ENCODE measurements at regions not wholly inside any gene's neighbourhood (a gene's known extent, or its start where the extent isn't known, plus 50 kb on each side); places are given as distances from the start of the nearest gene placed in this dataset.

DNA sequence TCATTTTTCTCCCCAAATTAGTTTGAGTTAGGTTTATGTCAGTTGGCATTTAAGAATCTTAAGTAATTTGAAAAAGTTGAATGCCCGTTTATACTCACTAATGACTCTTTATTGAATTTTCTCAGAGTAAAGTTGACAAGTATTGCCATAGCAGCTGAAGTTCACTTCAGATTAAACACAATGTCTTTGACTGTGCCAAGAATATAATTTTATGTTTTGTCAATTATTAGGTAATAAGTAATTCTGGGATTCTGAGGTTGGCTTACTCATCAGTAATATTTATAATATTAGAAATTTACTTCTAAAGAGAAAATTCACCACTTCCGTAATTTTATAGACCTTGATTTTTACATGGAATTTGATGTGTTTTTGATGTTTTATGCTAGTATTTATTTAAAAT is 369.3 kb upstream of the TMPRSS15 start:
- TF ChIP-seq, protein P1, sequence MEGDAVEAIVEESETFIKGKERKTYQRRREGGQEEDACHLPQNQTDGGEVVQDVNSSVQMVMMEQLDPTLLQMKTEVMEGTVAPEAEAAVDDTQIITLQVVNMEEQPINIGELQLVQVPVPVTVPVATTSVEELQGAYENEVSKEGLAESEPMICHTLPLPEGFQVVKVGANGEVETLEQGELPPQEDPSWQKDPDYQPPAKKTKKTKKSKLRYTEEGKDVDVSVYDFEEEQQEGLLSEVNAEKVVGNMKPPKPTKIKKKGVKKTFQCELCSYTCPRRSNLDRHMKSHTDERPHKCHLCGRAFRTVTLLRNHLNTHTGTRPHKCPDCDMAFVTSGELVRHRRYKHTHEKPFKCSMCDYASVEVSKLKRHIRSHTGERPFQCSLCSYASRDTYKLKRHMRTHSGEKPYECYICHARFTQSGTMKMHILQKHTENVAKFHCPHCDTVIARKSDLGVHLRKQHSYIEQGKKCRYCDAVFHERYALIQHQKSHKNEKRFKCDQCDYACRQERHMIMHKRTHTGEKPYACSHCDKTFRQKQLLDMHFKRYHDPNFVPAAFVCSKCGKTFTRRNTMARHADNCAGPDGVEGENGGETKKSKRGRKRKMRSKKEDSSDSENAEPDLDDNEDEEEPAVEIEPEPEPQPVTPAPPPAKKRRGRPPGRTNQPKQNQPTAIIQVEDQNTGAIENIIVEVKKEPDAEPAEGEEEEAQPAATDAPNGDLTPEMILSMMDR (conservative IDR thresholded peaks at IDR 0.05; ENCODE audit: low read depth, low read length) = no peak
- peak; percentile 39 for DNase-seq (ENCODE audit: low read depth)

DNA sequence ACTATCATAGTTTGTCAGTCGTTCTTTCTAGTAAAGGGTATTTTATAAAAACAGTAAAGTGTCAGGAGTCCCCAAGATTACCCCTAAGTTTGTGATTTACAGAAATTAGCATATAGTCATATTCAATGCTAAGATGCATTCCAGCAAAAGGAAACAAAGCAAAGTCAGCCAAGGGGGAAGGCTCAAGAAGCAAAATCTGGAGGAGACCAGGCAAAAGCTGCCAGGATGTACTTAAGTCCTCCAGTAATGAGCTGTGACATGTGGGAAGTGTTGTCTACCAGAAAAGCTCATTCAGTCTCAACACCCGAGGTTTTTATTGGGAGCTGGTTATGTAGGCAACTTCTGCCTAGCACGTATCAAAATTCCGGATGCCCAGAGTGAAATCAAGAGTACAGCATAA is 373.4 kb upstream of the TMPRSS15 start:
- TF ChIP-seq, protein P1 (conservative IDR thresholded peaks at IDR 0.05; ENCODE audit: low read depth, low read length) = no peak
- DNase-seq (ENCODE audit: low read depth) = peak; percentile 22

More for the DNA sequence above, 369.3 kb upstream of the TMPRSS15 start:
- no peak overlapping the region for H3K4me3 ChIP-seq (ENCODE audit: low read length)

DNA sequence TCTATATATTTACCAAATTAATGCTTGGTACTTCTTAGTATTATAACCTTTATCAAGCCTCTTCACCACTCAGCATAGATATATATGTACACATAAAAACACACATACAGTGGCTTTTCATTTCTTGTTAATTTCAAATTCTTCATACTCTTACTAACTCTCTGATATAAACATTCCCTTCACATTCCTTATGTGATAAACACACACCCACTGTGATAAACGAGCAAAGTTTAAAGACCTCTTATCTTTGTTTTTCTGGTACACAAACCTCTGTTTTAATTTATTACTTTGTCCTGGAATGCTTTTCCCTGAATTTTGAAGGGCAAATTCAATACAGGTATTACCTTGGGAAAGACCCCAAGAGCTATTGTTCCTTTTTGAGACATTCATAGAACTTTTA is 379.1 kb upstream of the TMPRSS15 start:
- no peak overlapping the region for H3K4me3 ChIP-seq (ENCODE audit: low read length)
- TF ChIP-seq, protein P1 (conservative IDR thresholded peaks at IDR 0.05; ENCODE audit: low read depth, low read length) = no peak
- no peak for DNase-seq (ENCODE audit: low read depth)

More for the DNA sequence above, 373.4 kb upstream of the TMPRSS15 start:
- no peak overlapping the region for H3K4me3 ChIP-seq (ENCODE audit: low read length)

DNA sequence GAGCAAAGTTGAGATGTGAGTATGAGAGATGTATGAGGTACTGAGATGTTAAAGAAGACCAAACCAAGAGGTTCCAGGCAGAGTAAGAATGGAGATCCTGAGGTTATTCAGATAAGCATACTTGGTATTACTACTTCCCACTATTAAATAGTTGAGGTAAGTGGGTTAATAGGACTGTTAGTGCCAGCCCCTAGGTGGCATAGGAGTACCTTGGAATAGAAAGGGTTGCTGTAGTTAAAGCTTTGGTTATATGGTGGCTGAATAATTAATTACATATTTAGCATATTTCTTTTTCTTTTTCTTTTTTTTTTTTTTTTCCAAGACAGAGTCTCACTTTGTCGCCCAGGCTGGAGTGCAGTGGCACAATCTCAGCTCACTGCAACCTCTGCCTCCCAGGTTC is 397.9 kb upstream of the TMPRSS15 start:
- TF ChIP-seq, protein P1 (conservative IDR thresholded peaks at IDR 0.05; ENCODE audit: low read depth, low read length) = peak; percentile 68
- no peak overlapping the region for H3K4me3 ChIP-seq (ENCODE audit: low read length)
- DNase-seq (ENCODE audit: low read depth) = peak; percentile 24

DNA sequence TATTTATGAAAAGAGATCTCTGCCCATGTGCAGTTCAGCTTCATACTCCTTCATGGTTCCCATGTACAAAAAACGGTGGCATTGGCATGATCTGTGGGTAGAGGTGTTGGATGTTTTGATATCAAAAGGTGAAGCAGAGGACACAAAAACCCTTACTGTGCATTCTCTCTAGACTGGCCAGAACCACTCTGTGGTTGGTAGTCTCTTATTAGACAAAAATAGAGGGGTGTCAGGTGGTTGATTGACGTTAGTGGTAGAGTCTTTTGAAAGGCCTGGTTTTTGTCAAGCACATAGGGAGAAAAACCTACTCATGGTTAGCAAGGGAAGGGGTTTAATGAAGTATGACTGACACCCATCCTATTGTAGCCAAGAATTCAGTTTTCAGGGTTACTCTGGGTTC is 400.0 kb upstream of the TMPRSS15 start:
- TF ChIP-seq, protein P1 (conservative IDR thresholded peaks at IDR 0.05; ENCODE audit: low read depth, low read length) = no peak
- H3K4me3 ChIP-seq (ENCODE audit: low read length) = no peak overlapping the region
- no peak for DNase-seq (ENCODE audit: low read depth)

DNA sequence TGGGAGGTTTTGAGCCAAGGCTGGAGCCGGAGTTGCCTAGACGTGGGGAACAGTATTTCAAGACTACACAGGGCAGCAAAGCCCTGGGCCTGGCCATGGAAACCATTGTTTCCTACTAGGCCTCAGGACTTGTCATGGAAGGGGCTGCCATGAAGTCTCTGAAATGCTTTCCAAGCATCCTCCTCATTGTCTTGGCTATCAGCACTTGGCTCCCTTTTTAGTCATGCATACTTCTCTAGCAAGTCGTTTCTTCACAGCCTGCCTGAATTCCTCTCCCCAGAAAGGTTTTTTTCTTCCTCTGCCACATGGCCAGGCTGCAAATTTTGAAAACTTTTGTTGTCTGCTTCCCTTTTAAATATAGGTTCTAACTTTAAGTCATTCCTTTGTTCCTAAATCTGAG is 406.6 kb upstream of the TMPRSS15 start:
- TF ChIP-seq, protein P1 (conservative IDR thresholded peaks at IDR 0.05; ENCODE audit: low read depth, low read length) = no peak
- no peak for DNase-seq (ENCODE audit: low read depth)
- no peak overlapping the region for H3K4me3 ChIP-seq (ENCODE audit: low read length)

DNA sequence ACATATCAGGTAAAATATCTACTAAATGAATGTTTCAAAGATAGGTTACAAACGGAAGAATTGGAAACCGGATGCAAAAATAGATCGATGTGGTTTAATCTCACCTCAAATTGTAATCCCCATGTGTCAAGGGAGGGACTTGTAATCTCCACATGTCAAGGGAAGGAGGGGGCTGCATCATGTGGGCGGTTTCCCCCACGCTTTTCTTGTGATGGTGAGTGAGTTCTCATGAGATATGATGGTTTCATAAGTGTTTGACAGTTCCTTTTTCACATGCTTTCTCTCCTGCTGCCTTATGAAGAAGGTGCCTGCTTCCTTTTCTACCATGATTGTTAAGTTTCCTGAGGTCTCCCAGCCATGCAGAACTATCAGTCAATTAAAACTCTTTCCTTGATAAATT is 408.7 kb upstream of the TMPRSS15 start:
- DNase-seq (ENCODE audit: low read depth) = no peak
- H3K4me3 ChIP-seq (ENCODE audit: low read length) = no peak overlapping the region
- TF ChIP-seq, protein P1 (conservative IDR thresholded peaks at IDR 0.05; ENCODE audit: low read depth, low read length) = no peak
